HEK293 (cell line): ENCODE measurements at regions not wholly inside any gene's neighbourhood (a gene's known extent, or its start where the extent isn't known, plus 50 kb on each side); places are given as distances from the start of the nearest gene placed in this dataset.

Source experiments
- CTCF ChIA-PET: fragments of 350-600 bp; formaldehyde crosslinking; extraction: SDS; loops from one replicate; lab custom pipeline; 2021; ENCODE audit warnings: antibody characterized with exemption; lab: Yijun Ruan, JAX
- POLR2A ChIA-PET: fragments of 300-600 bp; formaldehyde crosslinking; extraction: SDS; loops from one replicate; lab custom pipeline; 2020; ENCODE audit warnings: antibody characterized with exemption, inconsistent platforms; lab: Yijun Ruan, JAX
- H3K27ac ChIP-seq: fragments of 200-500 bp; sonication (Bioruptor generic); 2 replicates; pipeline ENCODE4 v1.5.1; 2014; ENCODE audit warnings: low read depth, low read length, control low read depth, inconsistent platforms; ENCODE audit errors: extremely low read depth
- H3K36me3 ChIP-seq, 2 experiments: fragments of 200-500 bp in 1 of 2; sonication (Bioruptor generic) in 1 of 2; 1 replicate in 1 of 2; 2 replicates in 1 of 2; pipeline ENCODE4 v1.5.1; 2014 to 2017; ENCODE audit warnings: inconsistent platforms in 2 of 2, low read length in 2 of 2; ENCODE audit not compliant: control insufficient read depth in 2 of 2, insufficient read depth in 1 of 2
- H3K4me1 ChIP-seq: fragments of 200-500 bp; sonication (Bioruptor generic); 2 replicates; pipeline ENCODE4 v1.5.1; 2014; ENCODE audit warnings: mild to moderate bottlenecking, low read length, inconsistent platforms; ENCODE audit not compliant: control insufficient read depth, insufficient read depth
- H3K4me3 ChIP-seq: 2 replicates; pipeline ENCODE4 v1.5.1; 2011; ENCODE audit warnings: low read depth, mild to moderate bottlenecking, control low read depth, low read length, moderate library complexity
- H3K9me3 ChIP-seq: fragments of 200-500 bp; sonication (Bioruptor generic); 2 replicates; pipeline ENCODE4 v1.5.1; 2014; ENCODE audit warnings: low read depth, low read length, inconsistent platforms; ENCODE audit not compliant: control insufficient read depth, insufficient read depth
- AEBP2 ChIP-seq: fragments of 450-650 bp; formaldehyde crosslinking; IDR thresholded peaks from 2 replicates; pipeline ENCODE4 v1.5.1; 2016; ENCODE audit warnings: missing biosample characterization, missing genetic modification characterization, borderline replicate concordance
- ATF2 ChIP-seq: fragments of 450-650 bp; formaldehyde crosslinking; IDR thresholded peaks from 2 replicates; pipeline ENCODE4 v1.5.1; 2016; ENCODE audit warnings: missing biosample characterization, missing genetic modification characterization, low read depth
- GLI2 ChIP-seq: fragments of 450-650 bp; formaldehyde crosslinking; IDR thresholded peaks from 2 replicates; pipeline ENCODE4; 2017; ENCODE audit warnings: missing biosample characterization, missing genetic modification characterization, low read depth, borderline replicate concordance
- KLF8 ChIP-seq: fragments of 450-650 bp; formaldehyde crosslinking; IDR thresholded peaks from 2 replicates; pipeline ENCODE4 v1.5.1; 2016; ENCODE audit warnings: missing biosample characterization, missing genetic modification characterization
- REPIN1 ChIP-seq: fragments of 450-650 bp; formaldehyde crosslinking; IDR thresholded peaks from 2 replicates; pipeline ENCODE4 v1.5.1; 2017; ENCODE audit warnings: missing biosample characterization, missing genetic modification characterization, low read depth
- SCRT1 ChIP-seq: fragments of 450-650 bp; formaldehyde crosslinking; IDR thresholded peaks from 2 replicates; pipeline ENCODE4 v1.5.1; 2016; ENCODE audit warnings: missing biosample characterization, missing genetic modification characterization, borderline replicate concordance
- SP7 ChIP-seq: fragments of 450-650 bp; formaldehyde crosslinking; IDR thresholded peaks from 2 replicates; pipeline ENCODE4 v1.5.1; 2016; ENCODE audit warnings: missing biosample characterization, missing genetic modification characterization
- TSHZ1 ChIP-seq: fragments of 450-650 bp; formaldehyde crosslinking; IDR thresholded peaks from 2 replicates; pipeline ENCODE4 v1.5.1; 2016; ENCODE audit warnings: missing biosample characterization, missing genetic modification characterization, borderline replicate concordance
- WT1 ChIP-seq: fragments of 450-650 bp; formaldehyde crosslinking; IDR thresholded peaks from 2 replicates; pipeline ENCODE4 v1.5.1; 2016; ENCODE audit warnings: missing biosample characterization, missing genetic modification characterization
- ZNF132 ChIP-seq: fragments of 450-650 bp; formaldehyde crosslinking; IDR thresholded peaks from 2 replicates; pipeline ENCODE4 v1.5.1; 2017; ENCODE audit warnings: missing biosample characterization, missing genetic modification characterization, borderline replicate concordance
- ZNF16 ChIP-seq: fragments of 450-650 bp; formaldehyde crosslinking; IDR thresholded peaks from 2 replicates; pipeline ENCODE4 v1.5.1; 2016; ENCODE audit warnings: low read depth, missing biosample characterization, missing genetic modification characterization
- ZNF24 ChIP-seq: fragments of 450-650 bp; formaldehyde crosslinking; IDR thresholded peaks from 2 replicates; pipeline ENCODE4 v1.5.1; 2016; ENCODE audit warnings: missing biosample characterization, missing genetic modification characterization
- ZNF26 ChIP-seq: fragments of 450-650 bp; formaldehyde crosslinking; IDR thresholded peaks from 2 replicates; pipeline ENCODE4 v1.5.1; 2016; ENCODE audit warnings: missing biosample characterization, missing genetic modification characterization
- ZNF335 ChIP-seq: fragments of 450-650 bp; formaldehyde crosslinking; conservative IDR thresholded peaks from 2 replicates; pipeline ENCODE4 v1.5.1; 2016; ENCODE audit warnings: missing biosample characterization, missing genetic modification characterization
- ZNF404 ChIP-seq: fragments of 450-650 bp; formaldehyde crosslinking; IDR thresholded peaks from 2 replicates; pipeline ENCODE4 v1.5.1; 2017; ENCODE audit warnings: missing biosample characterization, missing genetic modification characterization
- ZNF571 ChIP-seq: fragments of 450-650 bp; formaldehyde crosslinking; IDR thresholded peaks from 2 replicates; pipeline ENCODE4 v1.5.0; 2017; ENCODE audit warnings: missing biosample characterization, missing genetic modification characterization
- ZNF585B ChIP-seq: fragments of 450-650 bp; formaldehyde crosslinking; IDR thresholded peaks from 2 replicates; pipeline ENCODE4 v1.5.1; 2016; ENCODE audit warnings: missing biosample characterization, missing genetic modification characterization
- ZNF623 ChIP-seq: fragments of 450-650 bp; formaldehyde crosslinking; IDR thresholded peaks from 2 replicates; pipeline ENCODE4 v1.5.1; 2016; ENCODE audit warnings: missing biosample characterization, missing genetic modification characterization
- ZNF629 ChIP-seq: fragments of 450-650 bp; formaldehyde crosslinking; IDR thresholded peaks from 2 replicates; pipeline ENCODE4 v1.5.1; 2017; ENCODE audit warnings: missing biosample characterization, missing genetic modification characterization
- ZNF677 ChIP-seq: fragments of 450-650 bp; IDR thresholded peaks from 2 replicates; pipeline ENCODE4 v1.5.0; 2018; ENCODE audit warnings: missing biosample characterization, mild to moderate bottlenecking, missing genetic modification characterization, moderate library complexity
- ZNF768 ChIP-seq: fragments of 450-650 bp; formaldehyde crosslinking; IDR thresholded peaks from 2 replicates; pipeline ENCODE4 v1.5.1; 2018; ENCODE audit warnings: missing biosample characterization, mild to moderate bottlenecking, missing genetic modification characterization
- ZNF843 ChIP-seq: fragments of 450-650 bp; formaldehyde crosslinking; IDR thresholded peaks from 2 replicates; pipeline ENCODE4 v1.5.1; 2016; ENCODE audit warnings: missing biosample characterization, missing genetic modification characterization
- TF ChIP-seq, protein P1 (sequence below): fragments of 450-650 bp; formaldehyde crosslinking; conservative IDR thresholded peaks from 2 replicates; pipeline ENCODE4 v1.5.1; 2016; ENCODE audit warnings: low read depth, missing biosample characterization, missing genetic modification characterization
- TF ChIP-seq, protein P2 (sequence below): fragments of 450-650 bp; formaldehyde crosslinking; IDR thresholded peaks from 2 replicates; pipeline ENCODE4 v1.5.0; 2017; ENCODE audit warnings: missing biosample characterization, missing genetic modification characterization, borderline replicate concordance

GRCh38 chr3:152710549-152710948 is 124.4 kb upstream of the P2RY1 start (continued):
- TF ChIP-seq TSHZ1 (tag by site-specific recombination) (no peak), KLF8 (tag by site-specific recombination) (no peak), WT1 (no peak), ZNF132 (tag by site-specific recombination) (no peak), ZNF26 (no peak)

- Histone ChIP-seq H3K36me3 (no peaks in the 10 kb centered on the region), H3K27ac (no peak overlapping the region), H3K9me3 (no peaks in the 10 kb centered on the region), H3K4me1 (no peaks in the 10 kb centered on the region), H3K4me3 (no peak overlapping the region)
- ChIA-PET POLR2A (no interaction called here), CTCF (interaction anchor here (0.6 kb wide), 1 partner anchor 242 kb away, joined by 5 read pairs; no protein-coding TSS in a partner anchor)
- no peak for TF ChIP-seq SCRT1 (tag by site-specific recombination)
- no peak for TF ChIP-seq ZNF843 (tag by site-specific recombination)
- TF ChIP-seq ZNF623, result no peak
- TF ChIP-seq ZNF24 (tag by site-specific recombination), result no peak
- no peak for TF ChIP-seq ZNF335 (tag by site-specific recombination)
- TF ChIP-seq AEBP2 (tag by site-specific recombination), result no peak
- TF ChIP-seq ZNF768 (tag by site-specific recombination), result no peak
- TF ChIP-seq ZNF677 (tag by site-specific recombination), result no peak
- TF ChIP-seq ATF2 (tag by site-specific recombination), result no peak
- no peak for TF ChIP-seq REPIN1 (tag by site-specific recombination)
- TF ChIP-seq, protein P1, sequence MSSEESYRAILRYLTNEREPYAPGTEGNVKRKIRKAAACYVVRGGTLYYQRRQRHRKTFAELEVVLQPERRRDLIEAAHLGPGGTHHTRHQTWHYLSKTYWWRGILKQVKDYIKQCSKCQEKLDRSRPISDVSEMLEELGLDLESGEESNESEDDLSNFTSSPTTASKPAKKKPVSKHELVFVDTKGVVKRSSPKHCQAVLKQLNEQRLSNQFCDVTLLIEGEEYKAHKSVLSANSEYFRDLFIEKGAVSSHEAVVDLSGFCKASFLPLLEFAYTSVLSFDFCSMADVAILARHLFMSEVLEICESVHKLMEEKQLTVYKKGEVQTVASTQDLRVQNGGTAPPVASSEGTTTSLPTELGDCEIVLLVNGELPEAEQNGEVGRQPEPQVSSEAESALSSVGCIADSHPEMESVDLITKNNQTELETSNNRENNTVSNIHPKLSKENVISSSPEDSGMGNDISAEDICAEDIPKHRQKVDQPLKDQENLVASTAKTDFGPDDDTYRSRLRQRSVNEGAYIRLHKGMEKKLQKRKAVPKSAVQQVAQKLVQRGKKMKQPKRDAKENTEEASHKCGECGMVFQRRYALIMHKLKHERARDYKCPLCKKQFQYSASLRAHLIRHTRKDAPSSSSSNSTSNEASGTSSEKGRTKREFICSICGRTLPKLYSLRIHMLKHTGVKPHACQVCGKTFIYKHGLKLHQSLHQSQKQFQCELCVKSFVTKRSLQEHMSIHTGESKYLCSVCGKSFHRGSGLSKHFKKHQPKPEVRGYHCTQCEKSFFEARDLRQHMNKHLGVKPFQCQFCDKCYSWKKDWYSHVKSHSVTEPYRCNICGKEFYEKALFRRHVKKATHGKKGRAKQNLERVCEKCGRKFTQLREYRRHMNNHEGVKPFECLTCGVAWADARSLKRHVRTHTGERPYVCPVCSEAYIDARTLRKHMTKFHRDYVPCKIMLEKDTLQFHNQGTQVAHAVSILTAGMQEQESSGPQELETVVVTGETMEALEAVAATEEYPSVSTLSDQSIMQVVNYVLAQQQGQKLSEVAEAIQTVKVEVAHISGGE (tag by site-specific recombination), result no peak
- TF ChIP-seq GLI2 (tag by site-specific recombination), result no peak
- TF ChIP-seq ZNF629, result no peak
- TF ChIP-seq ZNF16, result no peak
- TF ChIP-seq SP7 (tag by site-specific recombination), result no peak
- no peak for TF ChIP-seq ZNF585B (tag by site-specific recombination)
- TF ChIP-seq, protein P2, sequence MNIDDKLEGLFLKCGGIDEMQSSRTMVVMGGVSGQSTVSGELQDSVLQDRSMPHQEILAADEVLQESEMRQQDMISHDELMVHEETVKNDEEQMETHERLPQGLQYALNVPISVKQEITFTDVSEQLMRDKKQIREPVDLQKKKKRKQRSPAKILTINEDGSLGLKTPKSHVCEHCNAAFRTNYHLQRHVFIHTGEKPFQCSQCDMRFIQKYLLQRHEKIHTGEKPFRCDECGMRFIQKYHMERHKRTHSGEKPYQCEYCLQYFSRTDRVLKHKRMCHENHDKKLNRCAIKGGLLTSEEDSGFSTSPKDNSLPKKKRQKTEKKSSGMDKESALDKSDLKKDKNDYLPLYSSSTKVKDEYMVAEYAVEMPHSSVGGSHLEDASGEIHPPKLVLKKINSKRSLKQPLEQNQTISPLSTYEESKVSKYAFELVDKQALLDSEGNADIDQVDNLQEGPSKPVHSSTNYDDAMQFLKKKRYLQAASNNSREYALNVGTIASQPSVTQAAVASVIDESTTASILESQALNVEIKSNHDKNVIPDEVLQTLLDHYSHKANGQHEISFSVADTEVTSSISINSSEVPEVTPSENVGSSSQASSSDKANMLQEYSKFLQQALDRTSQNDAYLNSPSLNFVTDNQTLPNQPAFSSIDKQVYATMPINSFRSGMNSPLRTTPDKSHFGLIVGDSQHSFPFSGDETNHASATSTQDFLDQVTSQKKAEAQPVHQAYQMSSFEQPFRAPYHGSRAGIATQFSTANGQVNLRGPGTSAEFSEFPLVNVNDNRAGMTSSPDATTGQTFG, result no peak
- TF ChIP-seq ZNF571 (tag by site-specific recombination), result no peak
- TF ChIP-seq KLF8 (tag by site-specific recombination), result no peak
- no peak for TF ChIP-seq ZNF404 (tag by site-specific recombination)
These were observed 120.9 kb upstream of the P2RY1 start for GRCh38 chr3:152713989-152714388.
